ENCODE measurements at regions not wholly inside any gene's neighbourhood (a gene's known extent, or its start where the extent isn't known, plus 50 kb on each side); places are given as distances from the start of the nearest gene placed in this dataset.

DNA sequence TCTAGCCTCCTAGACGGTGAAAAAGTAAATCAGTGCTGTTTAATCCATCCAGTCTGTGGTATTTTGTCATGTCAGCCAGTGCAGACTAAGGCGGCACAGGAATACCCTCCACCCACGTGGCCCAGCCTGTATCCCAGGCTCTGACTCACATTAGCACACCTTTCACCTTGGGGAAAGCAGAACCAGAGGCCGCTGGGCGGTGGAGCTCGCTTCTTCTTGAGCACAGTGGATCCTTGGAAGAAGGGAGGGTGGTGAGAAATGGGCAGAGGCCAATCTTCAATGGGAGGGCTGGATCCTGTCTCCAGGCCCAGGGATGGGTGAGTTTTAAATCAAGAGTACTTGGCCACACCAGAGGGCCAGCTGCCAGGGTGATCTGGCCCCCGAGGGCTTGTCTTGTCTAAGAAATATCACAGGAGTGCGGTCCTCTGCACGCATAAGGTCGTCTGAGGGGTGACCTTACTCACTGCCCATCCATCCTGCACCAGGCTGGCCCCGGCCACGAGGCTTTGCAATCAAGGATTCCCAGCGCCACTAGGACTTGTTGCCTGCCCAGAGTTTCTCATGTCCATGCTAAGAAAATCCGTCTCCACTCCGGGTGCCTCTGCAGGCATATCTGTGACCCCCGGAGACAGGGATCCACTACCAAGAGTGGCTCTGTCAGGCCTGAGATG, 658.5 kb downstream of the BRD1 start:
- peak in 1 of 5 donors; percentile 42 for DNase-seq
- peaks cover 0 to 11% (median 0%) of the 10 kb centered on the region in 9 donors for H3K27me3 ChIP-seq
- intact Hi-C loops (cut with DNase I) = no loop called here
- 67 to 79% (median 73%) methylated on average over 15 to 16 of the region's 16 CpGs for WGBS, 4 donors
- ATAC-seq = no peak
- no peaks in the 10 kb centered on the region for H3K4me1 ChIP-seq
- H3K27ac ChIP-seq = no peak overlapping the region
- TF ChIP-seq, protein P1, sequence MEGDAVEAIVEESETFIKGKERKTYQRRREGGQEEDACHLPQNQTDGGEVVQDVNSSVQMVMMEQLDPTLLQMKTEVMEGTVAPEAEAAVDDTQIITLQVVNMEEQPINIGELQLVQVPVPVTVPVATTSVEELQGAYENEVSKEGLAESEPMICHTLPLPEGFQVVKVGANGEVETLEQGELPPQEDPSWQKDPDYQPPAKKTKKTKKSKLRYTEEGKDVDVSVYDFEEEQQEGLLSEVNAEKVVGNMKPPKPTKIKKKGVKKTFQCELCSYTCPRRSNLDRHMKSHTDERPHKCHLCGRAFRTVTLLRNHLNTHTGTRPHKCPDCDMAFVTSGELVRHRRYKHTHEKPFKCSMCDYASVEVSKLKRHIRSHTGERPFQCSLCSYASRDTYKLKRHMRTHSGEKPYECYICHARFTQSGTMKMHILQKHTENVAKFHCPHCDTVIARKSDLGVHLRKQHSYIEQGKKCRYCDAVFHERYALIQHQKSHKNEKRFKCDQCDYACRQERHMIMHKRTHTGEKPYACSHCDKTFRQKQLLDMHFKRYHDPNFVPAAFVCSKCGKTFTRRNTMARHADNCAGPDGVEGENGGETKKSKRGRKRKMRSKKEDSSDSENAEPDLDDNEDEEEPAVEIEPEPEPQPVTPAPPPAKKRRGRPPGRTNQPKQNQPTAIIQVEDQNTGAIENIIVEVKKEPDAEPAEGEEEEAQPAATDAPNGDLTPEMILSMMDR (IDR thresholded peaks at IDR 0.05) = no peak
- no peak for TF ChIP-seq POLR2A (IDR thresholded peaks at IDR 0.05)
- no peak overlapping the region for H3K4me3 ChIP-seq
- H3K9me3 ChIP-seq = peaks cover 0 to 4% (median 0%) of the 10 kb centered on the region in 12 donors
- no peaks in the 10 kb centered on the region for H3K36me3 ChIP-seq

DNA sequence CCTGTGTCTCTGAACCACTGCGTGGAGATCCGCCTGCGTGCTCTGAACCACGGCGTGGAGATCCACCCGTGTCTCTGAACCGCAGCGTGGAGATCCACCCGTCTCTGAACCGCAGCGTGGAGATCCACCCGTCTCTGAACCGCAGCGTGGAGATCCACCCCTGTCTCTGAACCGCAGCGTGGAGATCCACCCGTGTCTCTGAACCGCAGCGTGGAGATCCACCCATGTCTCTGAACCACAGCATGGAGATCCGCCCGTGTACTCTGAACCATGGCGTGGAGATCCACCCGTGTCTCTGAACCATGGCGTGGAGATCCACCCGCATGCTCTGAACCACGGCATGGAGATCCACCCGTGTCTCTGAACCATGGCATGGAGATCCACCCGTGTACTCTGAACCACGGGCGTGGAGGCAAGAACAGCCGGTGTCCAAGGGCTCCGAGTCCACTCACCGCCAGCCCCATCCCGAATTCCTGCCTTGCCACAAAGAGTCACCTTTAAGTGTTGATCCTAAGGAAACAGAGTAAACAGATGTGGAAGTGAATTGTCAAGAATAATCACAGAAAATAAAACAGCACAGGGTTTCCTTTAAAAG, 659.4 kb downstream of the BRD1 start:
- TF ChIP-seq POLR2A (IDR thresholded peaks at IDR 0.05) = no peak
- TF ChIP-seq, protein P1 (IDR thresholded peaks at IDR 0.05) = no peak
- no peaks in the 10 kb centered on the region for H3K4me1 ChIP-seq
- H3K4me3 ChIP-seq = no peak overlapping the region
- no peak overlapping the region for H3K27ac ChIP-seq
- peaks cover 0 to 11% (median 0%) of the 10 kb centered on the region in 9 donors for H3K27me3 ChIP-seq
- DNase-seq (peak in 1 of 5 donors; percentile 20), ATAC-seq (no peak)
- H3K9me3 ChIP-seq = peaks cover 0 to 4% (median 0%) of the 10 kb centered on the region in 12 donors
- 91 to 92% (median 91%) methylated on average over 33 to 34 of the region's 34 CpGs for WGBS, 4 donors
- intact Hi-C loops (cut with DNase I) = no loop called here
- no peaks in the 10 kb centered on the region for H3K36me3 ChIP-seq

DNA sequence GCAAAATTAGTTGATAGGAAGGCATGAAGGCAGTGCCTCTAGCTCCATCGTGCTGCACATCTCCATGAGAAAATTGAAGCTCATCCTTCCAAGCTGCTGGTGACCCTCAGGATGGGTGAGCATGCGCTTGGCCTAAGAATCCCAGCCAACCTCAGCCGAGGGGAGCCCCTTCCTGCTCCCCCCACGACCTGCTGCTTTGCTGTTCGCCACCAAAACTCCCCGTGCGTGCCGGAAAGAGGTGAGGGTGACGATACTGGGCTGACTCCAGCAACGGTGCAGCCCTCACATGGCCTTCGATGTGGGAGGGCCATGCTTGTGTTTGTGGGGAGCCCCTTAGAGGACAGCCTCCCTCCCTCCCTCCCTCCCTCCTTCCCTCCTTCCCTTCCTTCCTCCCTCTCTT, 660.9 kb downstream of the BRD1 start:
- Histone ChIP-seq H3K4me1 (no peaks in the 10 kb centered on the region), H3K27me3 (peaks cover 0 to 12% (median 0%) of the 10 kb centered on the region in 9 donors), H3K4me3 (no peak overlapping the region), H3K36me3 (no peaks in the 10 kb centered on the region), H3K27ac (no peak overlapping the region), H3K9me3 (peaks cover 0 to 4% (median 0%) of the 10 kb centered on the region in 12 donors)
- WGBS, 4 donors = 77 to 84% (median 82%) methylated on average over 11 of the region's 11 CpGs
- intact Hi-C loops (cut with DNase I) = no loop called here
- DNase-seq (peak in 1 of 5 donors; percentile 37), ATAC-seq (no peak)
- TF ChIP-seq, protein P1 (IDR thresholded peaks at IDR 0.05) = no peak
- no peak for TF ChIP-seq POLR2A (IDR thresholded peaks at IDR 0.05)

DNA sequence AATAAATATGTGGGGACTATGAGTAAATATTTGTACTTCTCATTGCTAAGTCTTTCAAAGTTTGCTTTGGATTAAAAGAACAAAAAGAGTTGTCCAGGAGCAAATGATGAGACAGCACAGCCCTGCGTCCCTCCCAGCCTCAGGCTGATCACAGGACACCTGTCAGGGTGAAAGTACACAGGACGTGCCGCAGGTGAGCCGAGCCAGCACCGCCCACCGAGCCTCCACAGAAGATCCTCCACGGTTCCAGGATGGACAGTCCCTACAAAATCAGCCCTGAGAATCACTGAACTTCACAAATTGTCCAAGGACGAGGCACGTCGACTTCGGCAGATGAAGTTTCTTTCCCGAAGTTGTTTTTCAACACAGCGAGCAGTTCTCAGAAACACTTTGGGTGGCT, 661.5 kb downstream of the BRD1 start:
- ATAC-seq (no peak), DNase-seq (no peak)
- Histone ChIP-seq H3K9me3 (peaks cover 0 to 4% (median 0%) of the 10 kb centered on the region in 12 donors), H3K4me3 (no peak overlapping the region), H3K27me3 (peaks cover 0 to 17% (median 0%) of the 10 kb centered on the region in 9 donors), H3K4me1 (no peaks in the 10 kb centered on the region), H3K27ac (no peak overlapping the region), H3K36me3 (no peaks in the 10 kb centered on the region)
- intact Hi-C loops (cut with DNase I) = no loop called here
- WGBS, 4 donors = 70 to 86% (median 81%) methylated on average over 13 of the region's 13 CpGs
- TF ChIP-seq, protein P1 (IDR thresholded peaks at IDR 0.05) = no peak
- no peak for TF ChIP-seq POLR2A (IDR thresholded peaks at IDR 0.05)

Measured in heart left ventricle (tissue), 16 donors.